Fibroblast of mammary gland (primary cell): ENCODE measurements at regions not wholly inside any gene's neighbourhood (a gene's known extent, or its start where the extent isn't known, plus 50 kb on each side); places are given as distances from the start of the nearest gene placed in this dataset.
"Not testable (repeated sequence)": the region's sequence is repeated elsewhere in the genome, so short reads cannot be mapped to it uniquely, and the experiment has no call there.

Source experiments
- DNase-seq: peaks from one replicate; pipeline ENCODE4 v3.0.0-alpha.2; 2010; ENCODE audit warnings: low read depth
- H3K4me3 ChIP-seq: 2 replicates; pipeline ENCODE4 v1.5.1; 2011; ENCODE audit warnings: low read depth, mild to moderate bottlenecking, low read length, moderate library complexity; ENCODE audit not compliant: control insufficient read depth
- CTCF ChIP-seq: conservative IDR thresholded peaks from 2 replicates; pipeline ENCODE4 v1.5.1; 2011; ENCODE audit warnings: low read depth, low read length, inconsistent platforms; ENCODE audit not compliant: control insufficient read depth, insufficient read depth

- H3K4me3 ChIP-seq = no peak overlapping the region
- no peak for TF ChIP-seq CTCF
- DNase-seq = no peak
These were observed 74.9 kb upstream of the NRBF2 start for GRCh38 chr10:63058236-63058635.

- no peak overlapping the region for H3K4me3 ChIP-seq
These were observed 75.6 kb upstream of the NRBF2 start for GRCh38 chr10:63057509-63057908.

GRCh38 chr10:63055705-63056104 lies 77.4 kb upstream of the NRBF2 start:
- no peak overlapping the region for H3K4me3 ChIP-seq
- no peak for TF ChIP-seq CTCF
- no peak for DNase-seq

More at GRCh38 chr10:63057509-63057908, 75.6 kb upstream of the NRBF2 start:
- no peak for TF ChIP-seq CTCF
- DNase-seq = no peak

GRCh38 chr10:63054889-63055611 lies 78.1 kb upstream of the NRBF2 start:
- H3K4me3 ChIP-seq = no peak overlapping the region
- no peak for TF ChIP-seq CTCF
- peak; percentile 17 for DNase-seq

GRCh38 chr10:63052083-63052482 lies 81.0 kb upstream of the NRBF2 start:
- no peak for DNase-seq
- no peak overlapping the region for H3K4me3 ChIP-seq

GRCh38 chr10:63042256-63042655 lies 90.9 kb upstream of the NRBF2 start:
- DNase-seq = no peak
- TF ChIP-seq CTCF = no peak
- H3K4me3 ChIP-seq = no peak overlapping the region

More at GRCh38 chr10:63052083-63052482, 81.0 kb upstream of the NRBF2 start:
- TF ChIP-seq CTCF = no peak

GRCh38 chr10:63033616-63034185 lies 99.4 kb upstream of the NRBF2 start:
- DNase-seq = not testable (repeated sequence)

More at GRCh38 chr10:63033616-63034185, 99.4 kb upstream of the NRBF2 start:
- not testable (repeated sequence) for H3K4me3 ChIP-seq
